GM23338 (cell line): ENCODE measurements at regions not wholly inside any gene's neighbourhood (a gene's known extent, or its start where the extent isn't known, plus 50 kb on each side); places are given as distances from the start of the nearest gene placed in this dataset.

ENCODE experiments used
- ATAC-seq: fragments of 200-7000 bp; cut with Tn5 transposase; 3 replicates; pipeline ENCODE4 v1.9.1; 2020
- DNase-seq: peaks from one replicate; pipeline ENCODE4 v3.0.0-alpha.2; 2015; ENCODE audit warnings: low spot score
- H2AFZ ChIP-seq: fragments of 200-600 bp; sonication (generic); 2 replicates; pipeline ENCODE4 v1.8.0; 2016; ENCODE audit warnings: antibody characterized with exemption, mild to moderate bottlenecking, moderate library complexity
- H3F3A ChIP-seq: fragments of 200-600 bp; sonication (generic); replicated peaks from 2 replicates; pipeline ENCODE4 v1.8.0; 2017; ENCODE audit warnings: antibody characterized with exemption, mixed run types, low read depth
- H3K27ac ChIP-seq: fragments of 200-600 bp; sonication (generic); 2 replicates; pipeline ENCODE4 v1.6.1; 2016; ENCODE audit warnings: low read depth
- H3K27me3 ChIP-seq: fragments of 200-600 bp; sonication (generic); 2 replicates; pipeline ENCODE4 v1.8.0; 2016; ENCODE audit warnings: mild to moderate bottlenecking, mixed run types, moderate library complexity; ENCODE audit not compliant: insufficient read depth
- H3K36me3 ChIP-seq: fragments of 200-600 bp; sonication (generic); 2 replicates; pipeline ENCODE4 v1.8.0; 2016; ENCODE audit warnings: mild to moderate bottlenecking; ENCODE audit not compliant: insufficient read depth
- H3K4me1 ChIP-seq: fragments of 200-600 bp; sonication (generic); 2 replicates; pipeline ENCODE4 v1.8.0; 2016; ENCODE audit warnings: mild to moderate bottlenecking, moderate library complexity; ENCODE audit not compliant: insufficient read depth
- H3K4me2 ChIP-seq: fragments of 200-600 bp; sonication (generic); 2 replicates; pipeline ENCODE4 v1.7.1; 2017; ENCODE audit warnings: mixed run types
- H3K4me3 ChIP-seq: fragments of 200-600 bp; sonication (generic); 2 replicates; pipeline ENCODE4 v1.6.1; 2016; ENCODE audit warnings: mixed run types
- H3K79me2 ChIP-seq: fragments of 200-600 bp; sonication (generic); replicated peaks from 2 replicates; pipeline ENCODE4 v1.8.0; 2017; ENCODE audit warnings: mild to moderate bottlenecking; ENCODE audit not compliant: insufficient read depth
- H3K9me2 ChIP-seq: fragments of 200-600 bp; sonication (generic); 2 replicates; pipeline ENCODE4 v1.8.0; 2017; ENCODE audit not compliant: insufficient read depth
- H4K20me1 ChIP-seq: fragments of 200-600 bp; sonication (generic); replicated peaks from 2 replicates; pipeline ENCODE4 v1.8.0; 2017; ENCODE audit warnings: mild to moderate bottlenecking; ENCODE audit not compliant: insufficient read depth
- H3K27ac Mint-ChIP-seq: 2 replicates; pipeline ENCODE4 v1.8.0; 2020; ENCODE audit warnings: inconsistent platforms, mild to moderate bottlenecking, moderate library complexity, mixed read lengths
- H3K27me3 Mint-ChIP-seq: 3 replicates; pipeline ENCODE4 v1.8.0; 2022; ENCODE audit warnings: low read depth, mild to moderate bottlenecking, moderate library complexity, mixed read lengths, inconsistent platforms; ENCODE audit not compliant: insufficient read depth, poor library complexity
- H3K36me3 Mint-ChIP-seq: 3 replicates; pipeline ENCODE4 v1.8.0; 2021; ENCODE audit warnings: low read depth, mild to moderate bottlenecking, inconsistent platforms, moderate library complexity, mixed read lengths
- H3K4me1 Mint-ChIP-seq: 3 replicates; pipeline ENCODE4 v1.8.0; 2020; ENCODE audit warnings: mild to moderate bottlenecking, inconsistent platforms, mixed read lengths
- H3K4me3 Mint-ChIP-seq: 3 replicates; pipeline ENCODE4 v1.8.0; 2021; ENCODE audit warnings: moderate library complexity, mild to moderate bottlenecking, inconsistent platforms, mixed read lengths
- H3K9me3 Mint-ChIP-seq: 3 replicates; pipeline ENCODE4 v1.8.0; 2020; ENCODE audit warnings: moderate library complexity, mild to moderate bottlenecking, inconsistent platforms, mixed read lengths
- ETS1 ChIP-seq: IDR thresholded peaks from 2 replicates; pipeline ENCODE4 v1.6.1; 2016; ENCODE audit warnings: antibody characterized with exemption
- EZH2 ChIP-seq: fragments of 200-600 bp; sonication (generic); IDR thresholded peaks from one replicate; pipeline ENCODE4 v1.8.0; 2017; ENCODE audit warnings: antibody characterized with exemption, mild to moderate bottlenecking, low read depth; ENCODE audit not compliant: unreplicated experiment
- EZH2phosphoT487 ChIP-seq: fragments of 200-600 bp; sonication (generic); IDR thresholded peaks from one replicate; pipeline ENCODE4 v1.8.1; 2018; ENCODE audit warnings: antibody characterized with exemption; ENCODE audit not compliant: unreplicated experiment
- NANOG ChIP-seq: IDR thresholded peaks from 2 replicates; pipeline ENCODE4 v1.6.1; 2016; ENCODE audit warnings: antibody characterized with exemption, borderline replicate concordance
- ZNF114 ChIP-seq: fragments of 250-450 bp; sonication (Bioruptor Pico); IDR thresholded peaks from 2 replicates; pipeline ENCODE4 v1.5.0; 2020; ENCODE audit warnings: mild to moderate bottlenecking, moderate library complexity
- ZNF331 ChIP-seq: fragments of 250-450 bp; sonication (Bioruptor Pico); IDR thresholded peaks from 2 replicates; pipeline ENCODE4 v1.5.0; 2020; ENCODE audit warnings: low read depth, mild to moderate bottlenecking, moderate library complexity
- TF ChIP-seq, protein P1 (sequence below), 2 experiments: fragments of 200-600 bp in 1 of 2; sonication (generic) in 1 of 2; conservative IDR thresholded peaks; 2 replicates each; pipeline versions ENCODE4 v1.5.1 to v1.6.1; 2016 to 2017; ENCODE audit warnings: antibody characterized with exemption in 2 of 2, low read depth in 2 of 2, mild to moderate bottlenecking in 2 of 2, moderate library complexity in 1 of 2
- TF ChIP-seq, protein P2 (sequence below): fragments of 250-450 bp; sonication (Bioruptor Pico); IDR thresholded peaks from 2 replicates; pipeline ENCODE4 v1.5.0; 2020; ENCODE audit warnings: mild to moderate bottlenecking, moderate library complexity

DNA sequence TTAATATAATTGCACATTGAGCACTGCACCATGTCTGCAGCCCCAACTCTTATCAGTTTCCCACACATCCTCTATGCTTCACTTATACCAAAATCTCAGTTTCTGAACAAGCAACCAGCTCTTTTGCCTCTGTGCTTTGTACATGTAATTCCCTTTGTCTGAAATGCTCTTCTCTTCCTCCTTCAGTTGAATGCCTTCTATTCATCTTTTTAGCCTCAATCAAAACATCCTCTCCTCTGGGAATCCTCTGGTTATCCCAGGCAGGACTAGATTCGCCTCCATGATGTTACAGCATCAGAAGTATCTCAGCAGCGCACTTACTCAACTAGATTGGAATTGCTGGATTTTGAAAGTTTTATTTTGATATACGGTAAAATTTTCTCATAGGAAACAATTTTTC lies 143.3 kb downstream of the GAS1 start:
- Mint-ChIP-seq H3K36me3 (no peaks in the 10 kb centered on the region; the same call in 2 of the 3 replicates), H3K4me3 (no peak overlapping the region), H3K27ac (no peak overlapping the region), H3K27me3 (no peaks in the 10 kb centered on the region), H3K4me1 (peaks cover 12% of the 10 kb centered on the region), H3K9me3 (peaks cover 8% of the 10 kb centered on the region)
- no peaks in the 10 kb centered on the region for H3K9me2 ChIP-seq
- H3K4me1 ChIP-seq: peaks cover 30% of the 10 kb centered on the region
- H3K27ac ChIP-seq: no peak overlapping the region
- ATAC-seq: no peak
- peaks cover 10% of the 10 kb centered on the region for H3F3A ChIP-seq
- no peak overlapping the region for H3K4me2 ChIP-seq
- no peak for DNase-seq
- TF ChIP-seq, protein P1, sequence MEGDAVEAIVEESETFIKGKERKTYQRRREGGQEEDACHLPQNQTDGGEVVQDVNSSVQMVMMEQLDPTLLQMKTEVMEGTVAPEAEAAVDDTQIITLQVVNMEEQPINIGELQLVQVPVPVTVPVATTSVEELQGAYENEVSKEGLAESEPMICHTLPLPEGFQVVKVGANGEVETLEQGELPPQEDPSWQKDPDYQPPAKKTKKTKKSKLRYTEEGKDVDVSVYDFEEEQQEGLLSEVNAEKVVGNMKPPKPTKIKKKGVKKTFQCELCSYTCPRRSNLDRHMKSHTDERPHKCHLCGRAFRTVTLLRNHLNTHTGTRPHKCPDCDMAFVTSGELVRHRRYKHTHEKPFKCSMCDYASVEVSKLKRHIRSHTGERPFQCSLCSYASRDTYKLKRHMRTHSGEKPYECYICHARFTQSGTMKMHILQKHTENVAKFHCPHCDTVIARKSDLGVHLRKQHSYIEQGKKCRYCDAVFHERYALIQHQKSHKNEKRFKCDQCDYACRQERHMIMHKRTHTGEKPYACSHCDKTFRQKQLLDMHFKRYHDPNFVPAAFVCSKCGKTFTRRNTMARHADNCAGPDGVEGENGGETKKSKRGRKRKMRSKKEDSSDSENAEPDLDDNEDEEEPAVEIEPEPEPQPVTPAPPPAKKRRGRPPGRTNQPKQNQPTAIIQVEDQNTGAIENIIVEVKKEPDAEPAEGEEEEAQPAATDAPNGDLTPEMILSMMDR (conservative IDR thresholded peaks at IDR 0.05; ENCODE audit: low read depth in 2 of 2): no peak
- no peak for TF ChIP-seq ETS1
- TF ChIP-seq EZH2phosphoT487: no peak
- TF ChIP-seq, protein P2, sequence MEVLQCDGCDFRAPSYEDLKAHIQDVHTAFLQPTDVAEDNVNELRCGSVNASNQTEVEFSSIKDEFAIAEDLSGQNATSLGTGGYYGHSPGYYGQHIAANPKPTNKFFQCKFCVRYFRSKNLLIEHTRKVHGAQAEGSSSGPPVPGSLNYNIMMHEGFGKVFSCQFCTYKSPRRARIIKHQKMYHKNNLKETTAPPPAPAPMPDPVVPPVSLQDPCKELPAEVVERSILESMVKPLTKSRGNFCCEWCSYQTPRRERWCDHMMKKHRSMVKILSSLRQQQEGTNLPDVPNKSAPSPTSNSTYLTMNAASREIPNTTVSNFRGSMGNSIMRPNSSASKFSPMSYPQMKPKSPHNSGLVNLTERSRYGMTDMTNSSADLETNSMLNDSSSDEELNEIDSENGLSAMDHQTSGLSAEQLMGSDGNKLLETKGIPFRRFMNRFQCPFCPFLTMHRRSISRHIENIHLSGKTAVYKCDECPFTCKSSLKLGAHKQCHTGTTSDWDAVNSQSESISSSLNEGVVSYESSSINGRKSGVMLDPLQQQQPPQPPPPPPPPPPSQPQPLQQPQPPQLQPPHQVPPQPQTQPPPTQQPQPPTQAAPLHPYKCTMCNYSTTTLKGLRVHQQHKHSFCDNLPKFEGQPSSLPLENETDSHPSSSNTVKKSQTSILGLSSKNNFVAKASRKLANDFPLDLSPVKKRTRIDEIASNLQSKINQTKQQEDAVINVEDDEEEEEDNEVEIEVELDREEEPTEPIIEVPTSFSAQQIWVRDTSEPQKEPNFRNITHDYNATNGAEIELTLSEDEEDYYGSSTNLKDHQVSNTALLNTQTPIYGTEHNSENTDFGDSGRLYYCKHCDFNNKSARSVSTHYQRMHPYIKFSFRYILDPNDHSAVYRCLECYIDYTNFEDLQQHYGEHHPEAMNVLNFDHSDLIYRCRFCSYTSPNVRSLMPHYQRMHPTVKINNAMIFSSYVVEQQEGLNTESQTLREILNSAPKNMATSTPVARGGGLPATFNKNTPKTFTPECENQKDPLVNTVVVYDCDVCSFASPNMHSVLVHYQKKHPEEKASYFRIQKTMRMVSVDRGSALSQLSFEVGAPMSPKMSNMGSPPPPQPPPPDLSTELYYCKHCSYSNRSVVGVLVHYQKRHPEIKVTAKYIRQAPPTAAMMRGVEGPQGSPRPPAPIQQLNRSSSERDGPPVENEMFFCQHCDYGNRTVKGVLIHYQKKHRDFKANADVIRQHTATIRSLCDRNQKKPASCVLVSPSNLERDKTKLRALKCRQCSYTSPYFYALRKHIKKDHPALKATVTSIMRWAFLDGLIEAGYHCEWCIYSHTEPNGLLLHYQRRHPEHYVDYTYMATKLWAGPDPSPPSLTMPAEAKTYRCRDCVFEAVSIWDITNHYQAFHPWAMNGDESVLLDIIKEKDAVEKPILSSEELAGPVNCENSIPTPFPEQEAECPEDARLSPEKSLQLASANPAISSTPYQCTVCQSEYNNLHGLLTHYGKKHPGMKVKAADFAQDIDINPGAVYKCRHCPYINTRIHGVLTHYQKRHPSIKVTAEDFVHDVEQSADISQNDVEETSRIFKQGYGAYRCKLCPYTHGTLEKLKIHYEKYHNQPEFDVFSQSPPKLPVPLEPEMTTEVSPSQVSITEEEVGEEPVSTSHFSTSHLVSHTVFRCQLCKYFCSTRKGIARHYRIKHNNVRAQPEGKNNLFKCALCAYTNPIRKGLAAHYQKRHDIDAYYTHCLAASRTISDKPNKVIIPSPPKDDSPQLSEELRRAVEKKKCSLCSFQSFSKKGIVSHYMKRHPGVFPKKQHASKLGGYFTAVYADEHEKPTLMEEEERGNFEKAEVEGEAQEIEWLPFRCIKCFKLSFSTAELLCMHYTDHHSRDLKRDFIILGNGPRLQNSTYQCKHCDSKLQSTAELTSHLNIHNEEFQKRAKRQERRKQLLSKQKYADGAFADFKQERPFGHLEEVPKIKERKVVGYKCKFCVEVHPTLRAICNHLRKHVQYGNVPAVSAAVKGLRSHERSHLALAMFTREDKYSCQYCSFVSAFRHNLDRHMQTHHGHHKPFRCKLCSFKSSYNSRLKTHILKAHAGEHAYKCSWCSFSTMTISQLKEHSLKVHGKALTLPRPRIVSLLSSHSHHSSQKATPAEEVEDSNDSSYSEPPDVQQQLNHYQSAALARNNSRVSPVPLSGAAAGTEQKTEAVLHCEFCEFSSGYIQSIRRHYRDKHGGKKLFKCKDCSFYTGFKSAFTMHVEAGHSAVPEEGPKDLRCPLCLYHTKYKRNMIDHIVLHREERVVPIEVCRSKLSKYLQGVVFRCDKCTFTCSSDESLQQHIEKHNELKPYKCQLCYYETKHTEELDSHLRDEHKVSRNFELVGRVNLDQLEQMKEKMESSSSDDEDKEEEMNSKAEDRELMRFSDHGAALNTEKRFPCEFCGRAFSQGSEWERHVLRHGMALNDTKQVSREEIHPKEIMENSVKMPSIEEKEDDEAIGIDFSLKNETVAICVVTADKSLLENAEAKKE: no peak
- no peak for TF ChIP-seq EZH2
- TF ChIP-seq ZNF331 (CRISPR knock-in tag): no peak
- no peak for TF ChIP-seq NANOG
- no peak for TF ChIP-seq ZNF114 (CRISPR knock-in tag)
- no peaks in the 10 kb centered on the region for H3K27me3 ChIP-seq
- H4K20me1 ChIP-seq: no peaks in the 10 kb centered on the region
- no peak overlapping the region for H3K4me3 ChIP-seq
- H3K36me3 ChIP-seq: no peaks in the 10 kb centered on the region
- no peak overlapping the region for H2AFZ ChIP-seq
- no peaks in the 10 kb centered on the region for H3K79me2 ChIP-seq
